IMR-90 (cell line): ENCODE measurements at regions not wholly inside any gene's neighbourhood (a gene's known extent, or its start where the extent isn't known, plus 50 kb on each side); places are given as distances from the start of the nearest gene placed in this dataset.

ENCODE experiments used
- CHD1 ChIP-seq: IDR thresholded peaks from 2 replicates; pipeline ENCODE4 v1.6.1; 2012; ENCODE audit warnings: low read depth, low read length, improper control_type of control experiment
- MAZ ChIP-seq: IDR thresholded peaks from 2 replicates; pipeline ENCODE4 v1.6.1; 2012; ENCODE audit warnings: low read depth, mild to moderate bottlenecking, low read length, improper control_type of control experiment, moderate library complexity, borderline replicate concordance
- RCOR1 ChIP-seq: IDR thresholded peaks from 2 replicates; pipeline ENCODE4 v1.6.1; 2012; ENCODE audit warnings: mild to moderate bottlenecking, low read length, improper control_type of control experiment; ENCODE audit not compliant: insufficient replicate concordance
- TF ChIP-seq, protein P1 (sequence below): fragments of 150-350 bp; IDR thresholded peaks from 2 replicates; pipeline ENCODE4 v1.6.1; 2016; ENCODE audit warnings: low read depth, mild to moderate bottlenecking, low read length, moderate library complexity, borderline replicate concordance

DNA sequence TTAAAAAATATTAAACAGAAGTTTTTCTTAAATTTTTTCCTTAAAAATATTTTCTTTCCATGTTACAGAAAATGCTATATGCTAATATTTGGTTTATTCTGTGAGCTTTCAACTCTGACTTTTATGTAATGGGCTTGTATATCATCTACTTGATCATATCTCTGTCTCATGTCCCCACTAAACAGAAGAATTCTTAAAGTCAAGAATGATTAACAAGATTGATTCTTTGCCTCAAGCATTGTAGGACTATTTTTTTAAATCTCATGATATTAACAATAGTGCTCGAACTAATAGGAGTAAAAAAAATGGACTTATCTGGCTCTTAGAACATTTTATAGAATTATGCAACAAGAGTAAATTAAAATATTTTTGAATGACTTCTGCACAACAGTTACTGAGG is 206.3 kb downstream of the C12orf50 start (continued):
- TF ChIP-seq, protein P1, sequence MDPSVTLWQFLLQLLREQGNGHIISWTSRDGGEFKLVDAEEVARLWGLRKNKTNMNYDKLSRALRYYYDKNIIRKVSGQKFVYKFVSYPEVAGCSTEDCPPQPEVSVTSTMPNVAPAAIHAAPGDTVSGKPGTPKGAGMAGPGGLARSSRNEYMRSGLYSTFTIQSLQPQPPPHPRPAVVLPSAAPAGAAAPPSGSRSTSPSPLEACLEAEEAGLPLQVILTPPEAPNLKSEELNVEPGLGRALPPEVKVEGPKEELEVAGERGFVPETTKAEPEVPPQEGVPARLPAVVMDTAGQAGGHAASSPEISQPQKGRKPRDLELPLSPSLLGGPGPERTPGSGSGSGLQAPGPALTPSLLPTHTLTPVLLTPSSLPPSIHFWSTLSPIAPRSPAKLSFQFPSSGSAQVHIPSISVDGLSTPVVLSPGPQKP: no peak
- no peak for TF ChIP-seq CHD1
- TF ChIP-seq MAZ: no peak
- TF ChIP-seq RCOR1: no peak
